PC-3 (cell line): ENCODE measurements at regions not wholly inside any gene's neighbourhood (a gene's known extent, or its start where the extent isn't known, plus 50 kb on each side); places are given as distances from the start of the nearest gene placed in this dataset.

Experiments
- ATAC-seq: fragments of 200-7000 bp; cut with Tn5 transposase; 2 replicates; pipeline ENCODE4 v1.9.1; 2020; ENCODE audit warnings: mild to moderate bottlenecking, moderate library complexity
- BruUV-seq: library from RNA; stranded (reverse); fragments of 400-500 nt; replicated peaks from 2 replicates; lab custom pipeline; 2021; lab: Mats Ljungman, UMichigan
- CTCF ChIA-PET: fragments of 300-600 bp; sonication (Branson Sonifier 250); formaldehyde crosslinking; loops from one replicate; lab custom pipeline; 2022; ENCODE audit warnings: antibody characterized with exemption; lab: Charles Lee
- POLR2A ChIA-PET: fragments of 300-600 bp; sonication (Branson Sonifier 250); formaldehyde crosslinking; loops from one replicate; lab custom pipeline; 2022; ENCODE audit warnings: antibody characterized with exemption; ENCODE audit not compliant: unreplicated experiment; lab: Charles Lee
- DNase-seq: peaks from one replicate; pipeline ENCODE4 v3.0.0-alpha.2; 2015
- H2AFZ ChIP-seq: fragments of 300-600 bp; sonication (generic); 2 replicates; pipeline ENCODE4 v1.6.0; 2016; ENCODE audit warnings: antibody characterized with exemption, low read length
- H3F3A ChIP-seq: fragments of 300-600 bp; sonication (generic); one replicate; pipeline ENCODE4 v1.6.0; 2017; ENCODE audit warnings: antibody characterized with exemption, low read length, control low read depth, mild to moderate bottlenecking; ENCODE audit not compliant: unreplicated experiment
- H3K27ac ChIP-seq: fragments of 300-600 bp; sonication (generic); 2 replicates; pipeline ENCODE4 v1.5.1; 2016; ENCODE audit warnings: mild to moderate bottlenecking, low read length
- H3K27me3 ChIP-seq: fragments of 300-600 bp; sonication (generic); 2 replicates; pipeline ENCODE4 v1.6.1; 2016; ENCODE audit warnings: low read length, mixed read lengths
- H3K36me3 ChIP-seq: fragments of 300-600 bp; sonication (generic); 2 replicates; pipeline ENCODE4 v1.6.1; 2016; ENCODE audit warnings: low read depth, mixed run types, low read length, mixed read lengths
- H3K4me1 ChIP-seq: fragments of 300-600 bp; sonication (generic); 2 replicates; pipeline ENCODE4 v1.5.1; 2016; ENCODE audit warnings: low read length; ENCODE audit not compliant: insufficient read depth
- H3K4me2 ChIP-seq: fragments of 300-600 bp; sonication (generic); 2 replicates; pipeline ENCODE4 v1.6.0; 2016; ENCODE audit warnings: low read length
- H3K4me3 ChIP-seq: fragments of 300-600 bp; sonication (generic); 2 replicates; pipeline ENCODE4 v1.5.1; 2016; ENCODE audit warnings: mild to moderate bottlenecking, low read length, mixed read lengths
- H3K79me2 ChIP-seq: fragments of 300-600 bp; sonication (generic); 2 replicates; pipeline ENCODE4 v1.6.1; 2017; ENCODE audit warnings: low read length, mixed read lengths
- H3K9ac ChIP-seq: fragments of 300-600 bp; sonication (generic); 2 replicates; pipeline ENCODE4 v1.6.0; 2016; ENCODE audit warnings: mild to moderate bottlenecking, low read length
- H3K9me2 ChIP-seq: fragments of 300-600 bp; sonication (generic); replicated peaks from 2 replicates; pipeline ENCODE4 v1.6.1; 2016; ENCODE audit warnings: mixed run types, low read length, mixed read lengths
- H3K9me3 ChIP-seq: fragments of 300-600 bp; sonication (generic); 2 replicates; pipeline ENCODE4 v1.6.1; 2016; ENCODE audit warnings: low read length, mixed read lengths
- H4K20me1 ChIP-seq: fragments of 300-600 bp; sonication (generic); 2 replicates; pipeline ENCODE4 v1.6.1; 2016; ENCODE audit warnings: low read length, mixed read lengths
- CTCF ChIP-seq: fragments of 300-600 bp; sonication (generic); conservative IDR thresholded peaks from 2 replicates; pipeline ENCODE4 v1.5.1; 2017; ENCODE audit warnings: antibody characterized with exemption, low read depth, mild to moderate bottlenecking, low read length
- EZH2 ChIP-seq: fragments of 300-600 bp; sonication (generic); IDR thresholded peaks from one replicate; pipeline ENCODE4 v1.6.1; 2017; ENCODE audit warnings: antibody characterized with exemption, mild to moderate bottlenecking, low read length; ENCODE audit not compliant: unreplicated experiment
- EZH2phosphoT487 ChIP-seq: fragments of 300-600 bp; sonication (generic); IDR thresholded peaks from 2 replicates; pipeline ENCODE4 v1.6.1; 2018; ENCODE audit warnings: mild to moderate bottlenecking, antibody characterized with exemption, low read length, borderline replicate concordance
- intact Hi-C: fragments of 100-400 bp; cut with micrococcal nuclease; formaldehyde crosslinking; loops from 2 replicates; pipeline ENCODE4 v1.9.0; 2023

GRCh38 chr2:49755777-49756176 is 601.5 kb upstream of the FSHR start:
- H3K27me3 ChIP-seq: no peaks in the 10 kb centered on the region
- no peak overlapping the region for H3K4me3 ChIP-seq
- no peaks in the 10 kb centered on the region for H3K9me2 ChIP-seq
- no peak overlapping the region for H3K9ac ChIP-seq
- H3K36me3 ChIP-seq: no peaks in the 10 kb centered on the region
- H3K4me2 ChIP-seq: no peak overlapping the region
- H3K79me2 ChIP-seq: no peaks in the 10 kb centered on the region
- no TSS peak for BruUV-seq
- ATAC-seq: no peak
- CTCF ChIA-PET: no interaction called here
- no peaks in the 10 kb centered on the region for H3F3A ChIP-seq
- H3K9me3 ChIP-seq: no peaks in the 10 kb centered on the region
- H3K4me1 ChIP-seq: no peaks in the 10 kb centered on the region
- POLR2A ChIA-PET: no interaction called here
- H3K27ac ChIP-seq: no peak overlapping the region
- no peak for DNase-seq
- no peak for TF ChIP-seq EZH2phosphoT487
- no peak overlapping the region for H2AFZ ChIP-seq
- no peaks in the 10 kb centered on the region for H4K20me1 ChIP-seq
- intact Hi-C loops: no loop called here

- CTCF ChIA-PET: no interaction called here
These were observed 600.1 kb upstream of the FSHR start for GRCh38 chr2:49754381-49754780.

GRCh38 chr2:49753344-49753985 is 599.1 kb upstream of the FSHR start:
- Histone ChIP-seq H3K4me1 (no peaks in the 10 kb centered on the region), H3F3A (no peaks in the 10 kb centered on the region), H3K27me3 (no peaks in the 10 kb centered on the region), H3K27ac (no peak overlapping the region), H3K9ac (no peak overlapping the region), H4K20me1 (no peaks in the 10 kb centered on the region), H3K4me3 (no peak overlapping the region), H2AFZ (no peak overlapping the region), H3K36me3 (no peaks in the 10 kb centered on the region), H3K4me2 (no peak overlapping the region), H3K9me3 (no peaks in the 10 kb centered on the region), H3K79me2 (no peaks in the 10 kb centered on the region), H3K9me2 (no peaks in the 10 kb centered on the region)
- TF ChIP-seq EZH2phosphoT487: no peak
- TF ChIP-seq CTCF: no peak
- no peak for TF ChIP-seq EZH2
- no TSS peak for BruUV-seq
- CTCF ChIA-PET: no interaction called here
- intact Hi-C loops: no loop called here
- DNase-seq: no peak
- ATAC-seq: no peak
- POLR2A ChIA-PET: no interaction called here

More at GRCh38 chr2:49754381-49754780, 600.1 kb upstream of the FSHR start:
- Histone ChIP-seq H3K4me1 (no peaks in the 10 kb centered on the region), H4K20me1 (no peaks in the 10 kb centered on the region), H3K4me2 (no peak overlapping the region), H2AFZ (no peak overlapping the region), H3K79me2 (no peaks in the 10 kb centered on the region), H3K9me2 (no peaks in the 10 kb centered on the region), H3K27ac (no peak overlapping the region), H3K36me3 (no peaks in the 10 kb centered on the region), H3F3A (no peaks in the 10 kb centered on the region), H3K4me3 (no peak overlapping the region), H3K9me3 (no peaks in the 10 kb centered on the region), H3K9ac (no peak overlapping the region), H3K27me3 (no peaks in the 10 kb centered on the region)
- TF ChIP-seq CTCF: no peak
- no peak for TF ChIP-seq EZH2
- TF ChIP-seq EZH2phosphoT487: no peak
- intact Hi-C loops: no loop called here
- DNase-seq: no peak
- no peak for ATAC-seq
- POLR2A ChIA-PET: no interaction called here
- no TSS peak for BruUV-seq
